HG03103 (cell line): ENCODE measurements at regions not wholly inside any gene's neighbourhood (a gene's known extent, or its start where the extent isn't known, plus 50 kb on each side); places are given as distances from the start of the nearest gene placed in this dataset.

Experiments used
- ATAC-seq: cut with Tn5 transposase; IDR thresholded peaks from one replicate; pipeline ENCODE4 v1.9.1; 2021; ENCODE audit warnings: low read depth; ENCODE audit not compliant: unreplicated experiment

GRCh38 chr10:107336061-107336460 is 171.6 kb upstream of the SORCS1 start:
- ATAC-seq, result no peak

DNA sequence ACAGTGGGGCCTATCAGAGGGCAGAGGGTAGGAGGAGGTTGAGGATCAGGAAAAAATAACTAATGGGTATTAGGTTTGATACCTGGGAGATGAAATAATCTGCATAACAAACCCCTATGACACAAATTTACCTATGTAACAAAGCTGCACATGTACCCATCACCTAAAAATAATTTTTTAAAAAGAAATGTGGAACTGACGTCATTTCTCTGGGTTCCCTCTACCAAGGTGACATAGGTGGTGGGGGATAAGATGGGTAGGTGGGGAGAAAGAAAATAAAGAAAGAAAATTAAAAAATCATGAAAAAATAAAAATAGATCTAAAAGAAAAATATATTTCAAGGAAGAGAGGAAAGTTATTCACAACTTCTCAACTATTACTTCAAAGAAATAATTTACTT is 153.1 kb upstream of the SORCS1 start:
- no peak for ATAC-seq

- ATAC-seq, result no peak
These were observed 138.7 kb upstream of the SORCS1 start for GRCh38 chr10:107303203-107303602.

- ATAC-seq, result no peak
These were observed 135.1 kb upstream of the SORCS1 start for GRCh38 chr10:107299606-107300005.

- ATAC-seq, result no peak
These were observed 119.7 kb upstream of the SORCS1 start for GRCh38 chr10:107284187-107284586.

- no peak for ATAC-seq
These were observed 115.8 kb upstream of the SORCS1 start for GRCh38 chr10:107280293-107280692.

- no peak for ATAC-seq
These were observed 113.1 kb upstream of the SORCS1 start for GRCh38 chr10:107277591-107277990.

DNA sequence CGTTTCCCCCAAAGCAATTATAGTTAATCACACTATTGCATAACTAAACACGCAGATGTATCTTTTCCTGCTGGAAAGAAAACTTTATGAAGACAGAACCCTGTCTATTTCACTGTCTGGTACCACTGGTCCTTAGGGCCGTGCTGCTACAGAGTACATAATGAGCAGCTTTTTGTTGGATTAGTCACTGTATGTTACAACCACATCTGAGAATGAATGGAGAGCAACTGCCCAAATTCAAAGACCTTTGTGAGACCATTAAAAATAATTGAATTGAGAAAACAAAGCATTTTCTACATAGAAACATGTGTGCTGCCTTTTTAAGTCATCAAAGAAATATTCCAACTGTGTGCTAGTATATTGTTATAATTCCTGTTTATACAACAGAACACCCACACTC is 111.3 kb upstream of the SORCS1 start:
- no peak for ATAC-seq

DNA sequence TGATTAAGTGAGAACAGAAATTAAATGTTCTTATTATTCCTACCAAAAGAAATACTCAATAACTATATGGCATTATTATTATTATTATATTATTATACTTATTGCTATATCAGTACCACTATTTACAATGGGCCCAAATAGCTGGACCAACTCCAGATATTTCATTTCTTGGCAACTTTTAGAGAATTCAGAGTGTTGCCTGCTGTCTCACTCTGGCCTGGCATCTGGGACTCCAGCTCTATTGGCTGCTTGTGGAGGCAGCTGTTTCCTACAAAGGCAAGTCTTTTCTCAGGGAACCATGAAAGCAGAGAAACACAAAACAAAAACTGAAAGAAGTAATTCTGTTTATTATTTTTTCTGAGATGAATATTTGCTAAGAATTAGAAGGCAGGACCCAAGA is 105.1 kb upstream of the SORCS1 start:
- ATAC-seq, result no peak

- no peak for ATAC-seq
These were observed 100.2 kb upstream of the SORCS1 start for GRCh38 chr10:107264742-107265141.

GRCh38 chr10:107244122-107244521 is 79.6 kb upstream of the SORCS1 start:
- no peak for ATAC-seq

- ATAC-seq, result no peak
These were observed 73.8 kb upstream of the SORCS1 start for GRCh38 chr10:107238275-107238674.

DNA sequence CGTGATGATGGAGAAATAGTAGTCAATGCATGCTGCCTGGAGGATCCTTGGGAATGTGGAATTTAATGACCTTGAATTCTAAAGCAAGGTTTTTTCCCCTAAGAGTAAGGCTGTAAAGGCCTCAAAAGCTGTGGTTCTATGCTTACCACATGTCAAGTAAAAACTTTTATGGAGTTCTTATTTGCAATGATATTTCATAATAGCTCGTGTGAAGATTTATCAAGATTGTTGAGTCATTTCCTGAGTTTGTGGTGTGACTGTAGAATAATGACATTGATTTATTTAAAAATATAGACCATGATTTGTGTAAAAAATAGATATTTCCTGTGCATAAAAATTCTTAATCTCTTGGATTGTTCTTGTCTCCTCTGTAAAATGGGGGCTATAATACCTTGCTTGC is 67.5 kb upstream of the SORCS1 start:
- ATAC-seq, result no peak

DNA sequence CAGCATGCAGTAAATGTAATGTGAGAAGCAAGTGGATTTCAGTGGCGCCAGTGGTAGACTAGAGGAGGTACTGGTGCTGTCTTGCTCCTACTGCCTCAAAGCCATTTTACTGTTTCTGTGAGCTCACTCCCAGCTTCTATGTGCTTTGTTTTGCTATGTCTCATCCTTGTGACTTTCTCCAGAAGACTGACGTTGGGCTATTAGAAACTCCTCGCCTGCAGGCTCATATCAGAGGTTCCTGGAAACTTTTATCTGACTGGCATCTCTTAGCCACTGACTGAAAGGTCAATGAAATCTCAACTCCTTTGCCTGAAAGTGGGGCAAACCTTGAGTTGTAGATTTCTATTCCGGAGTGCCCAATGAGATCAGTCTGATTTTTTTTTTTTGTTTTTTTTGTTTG is 66.4 kb upstream of the SORCS1 start:
- no peak for ATAC-seq

- no peak for ATAC-seq
These were observed 51.2 kb upstream of the SORCS1 start for GRCh38 chr10:107215681-107216080.
